Globus pallidus (tissue), 1 donor: ENCODE measurements at regions not wholly inside any gene's neighbourhood (a gene's known extent, or its start where the extent isn't known, plus 50 kb on each side); places are given as distances from the start of the nearest gene placed in this dataset.
"Not testable (repeated sequence)": the region's sequence is repeated elsewhere in the genome, so short reads cannot be mapped to it uniquely, and the experiment has no call there.

ENCODE experiments used
- DNase-seq: peaks from one replicate; pipeline ENCODE4 v3.0.0-alpha.2; 2015; ENCODE audit warnings: low spot score

GRCh38 chr1:227508431-227508830 lies 54.9 kb upstream of the ZNF678 start:
- DNase-seq, result no peak

DNA sequence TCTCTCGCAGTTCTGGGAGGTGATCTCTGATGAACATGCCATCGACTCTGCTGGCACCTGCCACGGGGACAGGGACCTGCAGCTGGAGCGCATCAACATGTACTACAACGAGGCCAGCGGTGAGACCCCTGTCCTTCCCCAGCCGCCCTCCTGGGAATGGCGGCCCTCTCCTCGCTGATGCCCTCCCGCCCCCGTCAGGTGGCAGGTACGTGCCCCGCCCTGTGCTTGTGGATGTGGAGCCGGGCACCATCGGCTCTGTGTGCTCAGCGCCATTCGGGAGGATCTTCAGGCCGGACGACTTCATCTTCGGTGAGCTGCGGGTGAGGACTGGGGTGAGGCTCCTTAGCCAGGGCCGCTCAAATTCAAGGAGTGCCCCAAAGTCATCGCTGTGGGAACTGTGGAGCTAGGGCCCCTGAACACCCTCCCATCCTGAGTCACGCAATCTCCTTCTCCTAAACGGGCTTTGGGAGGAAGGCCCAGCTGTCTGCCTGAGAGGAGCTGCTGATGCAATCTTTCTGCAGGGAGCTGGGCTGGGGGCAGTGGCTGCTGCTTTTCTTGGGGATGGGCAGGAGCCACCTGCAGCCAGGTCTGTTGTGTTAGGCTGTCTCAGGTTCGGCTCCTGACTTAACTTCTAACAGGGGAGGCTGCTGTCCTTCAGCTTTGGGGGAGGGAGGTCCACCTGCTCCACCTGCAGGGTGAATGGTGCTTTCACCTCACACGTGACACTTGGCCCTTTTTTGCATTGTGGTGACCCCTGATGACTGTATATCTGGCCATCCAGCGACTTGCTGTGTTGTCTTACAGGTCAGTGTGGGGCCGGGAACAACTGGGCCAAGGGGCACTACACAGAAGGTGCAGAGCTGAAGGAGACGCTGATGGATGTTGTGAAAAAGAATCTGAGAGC lies 56.6 kb upstream of the ZNF678 start:
- DNase-seq, result not testable (repeated sequence)

- not testable (repeated sequence) for DNase-seq
Observed at GRCh38 chr1:227496045-227496444, 67.3 kb upstream of the ZNF678 start.

GRCh38 chr1:227493863-227494551 lies 69.3 kb upstream of the ZNF678 start:
- not testable (repeated sequence) for DNase-seq

- DNase-seq, result no peak
Observed at GRCh38 chr1:227490478-227490877, 72.9 kb upstream of the ZNF678 start.

- DNase-seq, result no peak
Observed at GRCh38 chr1:227490001-227490400, 73.4 kb upstream of the ZNF678 start.

DNA sequence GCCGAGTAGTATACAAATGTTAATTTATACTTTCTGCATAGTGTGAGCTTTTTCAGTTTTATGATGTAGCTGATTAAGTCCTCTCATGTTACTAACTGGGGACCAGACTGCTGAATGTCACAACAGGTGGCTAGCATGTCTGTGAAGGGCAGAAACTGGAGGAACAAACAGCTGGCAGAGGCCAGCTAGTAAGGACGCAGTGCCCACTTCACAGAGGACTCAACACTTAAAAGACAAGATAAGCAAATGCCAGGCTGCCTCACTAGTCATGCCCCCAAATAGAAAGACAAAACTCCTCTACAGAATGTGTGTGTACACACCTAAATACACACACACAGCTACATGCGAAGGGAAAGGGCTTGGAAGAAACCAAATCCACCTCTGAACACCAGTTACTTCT lies 73.8 kb upstream of the ZNF678 start:
- no peak for DNase-seq

DNA sequence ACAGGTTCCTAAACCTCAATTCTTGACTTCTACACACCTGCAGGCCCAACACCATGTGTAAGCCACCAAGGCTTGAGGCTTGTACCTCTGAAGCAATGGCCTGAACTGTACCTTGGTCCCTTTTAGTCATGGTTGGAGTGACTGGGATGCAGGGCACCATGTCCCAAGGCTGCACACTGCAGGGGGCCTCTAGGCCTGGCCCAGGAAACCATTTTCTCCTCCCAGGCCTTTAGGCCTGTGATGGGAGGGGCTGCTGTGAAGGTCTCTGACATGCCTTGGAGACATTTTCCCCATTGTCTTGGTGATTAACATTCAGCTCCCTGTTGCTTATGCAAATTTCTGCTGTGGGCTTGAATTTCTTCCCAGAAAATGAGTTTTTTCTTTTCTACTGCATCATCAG lies 75.8 kb upstream of the ZNF678 start:
- DNase-seq, result no peak

DNA sequence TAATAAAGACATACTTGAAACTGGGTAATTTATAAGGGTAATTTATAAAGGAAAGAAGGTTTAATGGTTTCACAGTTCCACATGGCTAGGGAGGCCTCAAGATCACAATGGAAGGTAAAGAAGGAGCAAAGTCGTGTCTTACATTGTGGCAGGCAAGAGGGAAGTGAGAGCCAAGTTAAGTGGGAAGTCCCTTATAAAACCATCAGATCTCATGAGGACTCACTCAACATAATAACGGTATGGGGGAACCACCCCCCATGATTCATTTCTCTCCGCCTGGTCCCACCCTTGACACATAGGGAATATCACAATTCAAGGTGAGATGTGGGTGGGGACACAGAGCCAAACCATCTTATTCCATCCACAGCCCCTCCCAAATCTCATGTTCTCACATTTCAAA lies 76.8 kb upstream of the ZNF678 start:
- no peak for DNase-seq

GRCh38 chr1:227482023-227482299 lies 81.4 kb upstream of the ZNF678 start:
- DNase-seq, result no peak

GRCh38 chr1:227474072-227474471 lies 89.3 kb upstream of the ZNF678 start:
- not testable (repeated sequence) for DNase-seq

DNA sequence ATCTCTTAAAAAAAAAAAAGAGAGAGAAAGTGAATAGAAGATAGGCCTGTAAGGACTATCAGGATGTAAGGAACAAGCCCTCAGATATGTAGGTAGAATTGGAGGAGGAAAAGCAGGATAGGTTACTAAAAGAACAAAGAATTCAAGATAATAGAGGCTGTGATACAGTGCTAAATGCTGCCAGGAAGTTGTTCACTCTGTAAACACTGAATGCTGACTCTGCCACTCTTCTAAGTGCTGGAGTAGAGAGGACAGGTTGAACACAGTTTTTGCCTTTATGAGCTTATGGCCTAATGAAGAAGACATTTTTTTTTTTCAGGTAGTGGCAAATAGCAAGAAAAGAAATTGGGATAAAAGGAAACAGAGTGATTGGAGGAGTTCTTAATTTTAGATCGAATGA lies 90.6 kb upstream of the ZNF678 start:
- no peak for DNase-seq

DNA sequence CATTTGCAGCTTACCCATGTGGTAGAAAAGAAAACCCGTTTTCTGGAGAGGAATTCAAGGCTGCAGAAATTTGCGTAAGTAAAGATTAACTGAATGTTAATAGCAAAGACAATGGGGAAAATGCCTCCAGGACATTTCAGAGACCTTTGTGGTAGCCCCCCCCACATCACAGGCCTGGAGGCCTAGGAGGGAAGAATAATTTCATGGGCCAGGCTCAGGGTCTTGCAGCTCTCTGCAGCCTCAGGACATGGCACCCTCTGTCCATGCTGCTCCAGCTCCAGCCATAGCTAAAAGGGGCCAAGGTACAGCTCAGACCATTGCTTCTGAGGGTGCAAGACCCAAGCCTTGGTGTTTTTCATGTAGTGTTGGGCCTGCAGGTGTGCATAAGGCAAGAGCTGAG lies 92.7 kb upstream of the ZNF678 start:
- DNase-seq, result no peak

- DNase-seq, result no peak
Observed at GRCh38 chr1:227469708-227470107, 93.6 kb upstream of the ZNF678 start.

GRCh38 chr1:227466039-227466645 lies 97.2 kb upstream of the ZNF678 start:
- DNase-seq, result no peak

GRCh38 chr1:227465256-227465655 lies 98.1 kb upstream of the ZNF678 start:
- DNase-seq, result no peak

GRCh38 chr1:227459977-227460376 lies 103.4 kb upstream of the ZNF678 start:
- no peak for DNase-seq

GRCh38 chr1:227459326-227459841 lies 104.0 kb upstream of the ZNF678 start:
- DNase-seq, result no peak

- no peak for DNase-seq
Observed at GRCh38 chr1:227454686-227455085, 108.7 kb upstream of the ZNF678 start.

DNA sequence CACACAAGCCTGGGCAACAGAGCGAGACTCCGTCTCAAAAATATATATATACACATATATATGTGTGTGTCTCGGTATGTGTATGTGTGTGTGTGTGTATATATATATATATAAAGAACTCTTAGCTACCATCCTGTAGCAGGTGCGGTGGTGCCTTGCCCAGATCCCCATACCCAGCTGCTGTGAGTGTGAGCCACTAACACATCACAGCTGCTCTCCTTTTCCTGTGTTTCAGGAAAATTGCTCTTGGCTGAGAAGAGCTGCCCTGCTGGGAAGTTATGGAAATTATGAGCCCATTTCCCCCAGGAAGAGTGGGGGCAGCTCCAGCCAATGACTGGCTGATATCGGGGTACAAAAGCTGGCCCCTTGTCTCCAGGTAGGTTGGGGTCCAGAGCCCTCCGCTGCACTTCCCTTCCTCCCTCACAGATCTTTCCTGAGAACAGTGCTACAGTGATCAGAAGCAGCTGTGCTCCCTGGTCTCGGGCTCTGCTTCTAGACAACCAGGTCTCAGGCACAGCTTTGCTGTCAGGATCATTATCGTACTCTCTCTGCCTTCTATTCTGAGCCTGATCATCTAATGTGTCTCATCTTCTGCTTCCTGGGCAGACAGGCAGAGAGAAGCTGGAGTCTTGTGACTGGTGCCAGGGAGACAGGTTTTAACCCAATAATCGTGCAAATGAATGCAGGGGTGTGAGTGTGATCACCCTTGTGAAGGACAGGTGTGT lies 109.6 kb upstream of the ZNF678 start:
- no peak for DNase-seq

DNA sequence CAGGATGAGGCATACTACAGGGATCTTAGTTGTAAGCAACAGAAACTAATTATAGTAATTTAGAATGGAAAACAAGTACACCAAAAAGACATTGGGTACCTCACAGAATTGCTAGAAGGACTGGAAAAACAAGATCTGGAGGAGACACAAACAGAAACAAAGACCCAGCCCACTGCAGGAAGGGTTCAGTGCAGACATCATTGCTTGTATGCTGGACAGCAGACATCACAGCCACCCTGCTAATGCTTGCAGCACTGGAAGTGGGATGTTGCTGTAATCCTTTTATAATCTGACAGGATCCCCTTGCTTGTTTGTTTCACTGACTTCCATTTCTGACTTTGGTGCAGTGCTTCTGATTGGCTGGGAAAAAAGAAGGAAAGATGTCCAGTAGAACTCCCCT lies 111.4 kb upstream of the ZNF678 start:
- DNase-seq, result no peak

DNA sequence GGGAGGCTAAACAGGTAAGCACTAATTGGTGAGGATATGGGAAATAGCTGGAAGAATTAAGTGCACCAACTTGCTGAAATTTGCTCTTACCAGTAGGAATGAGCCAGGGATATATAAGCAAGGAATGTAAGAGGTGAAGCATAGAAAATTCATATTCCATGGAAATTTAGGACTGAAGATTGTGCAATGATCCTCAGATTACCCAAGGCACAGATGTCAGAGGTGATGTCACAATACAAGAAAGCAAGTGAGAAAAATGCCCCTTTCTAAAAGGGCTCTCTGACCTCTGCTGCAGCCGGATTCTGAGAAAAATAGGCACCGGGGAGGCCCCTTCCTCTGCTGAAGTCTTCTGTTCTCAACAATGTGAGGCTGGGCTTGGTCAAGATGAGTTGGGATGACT lies 112.3 kb upstream of the ZNF678 start:
- DNase-seq, result no peak
